Activated CD8-positive, alpha-beta memory T cell treated with anti-CD3 and anti-CD28 coated beads, Interleukin-2, amount 10 ng/mL, durations not matched to agents 7 days and 5 days (primary cell): ENCODE measurements at regions not wholly inside any gene's neighbourhood (a gene's known extent, or its start where the extent isn't known, plus 50 kb on each side); places are given as distances from the start of the nearest gene placed in this dataset.

ENCODE experiments used
- ATAC-seq: fragments of 150-1000 bp; cut with Tn5 transposase; one replicate; pipeline ENCODE4 v1.10.0; 2021; ENCODE audit warnings: moderate library complexity
- CTCF ChIA-PET: fragments of 350-600 bp; sonication (Branson Sonifier 250); formaldehyde crosslinking; loops from one replicate; lab custom pipeline; 2021; ENCODE audit warnings: antibody characterized with exemption; lab: Charles Lee
- DNase-seq: peaks from one replicate; pipeline ENCODE4 v3.0.0-alpha.2; 2020
- H3K27ac Mint-ChIP-seq: one replicate; pipeline ENCODE4 v1.8.0; 2021; ENCODE audit warnings: mild to moderate bottlenecking, mixed read lengths
- H3K27me3 Mint-ChIP-seq: one replicate; pipeline ENCODE4 v1.8.0; 2021; ENCODE audit warnings: mixed read lengths
- H3K36me3 Mint-ChIP-seq: one replicate; pipeline ENCODE4 v1.8.0; 2021; ENCODE audit warnings: mild to moderate bottlenecking, mixed read lengths
- H3K4me1 Mint-ChIP-seq: one replicate; pipeline ENCODE4 v1.8.0; 2021; ENCODE audit warnings: mixed read lengths
- H3K4me3 Mint-ChIP-seq: one replicate; pipeline ENCODE4 v1.8.0; 2021; ENCODE audit warnings: mild to moderate bottlenecking, moderate library complexity, mixed read lengths
- H3K9me3 Mint-ChIP-seq: one replicate; pipeline ENCODE4 v1.8.0; 2022; ENCODE audit warnings: low read depth, mixed read lengths

DNA sequence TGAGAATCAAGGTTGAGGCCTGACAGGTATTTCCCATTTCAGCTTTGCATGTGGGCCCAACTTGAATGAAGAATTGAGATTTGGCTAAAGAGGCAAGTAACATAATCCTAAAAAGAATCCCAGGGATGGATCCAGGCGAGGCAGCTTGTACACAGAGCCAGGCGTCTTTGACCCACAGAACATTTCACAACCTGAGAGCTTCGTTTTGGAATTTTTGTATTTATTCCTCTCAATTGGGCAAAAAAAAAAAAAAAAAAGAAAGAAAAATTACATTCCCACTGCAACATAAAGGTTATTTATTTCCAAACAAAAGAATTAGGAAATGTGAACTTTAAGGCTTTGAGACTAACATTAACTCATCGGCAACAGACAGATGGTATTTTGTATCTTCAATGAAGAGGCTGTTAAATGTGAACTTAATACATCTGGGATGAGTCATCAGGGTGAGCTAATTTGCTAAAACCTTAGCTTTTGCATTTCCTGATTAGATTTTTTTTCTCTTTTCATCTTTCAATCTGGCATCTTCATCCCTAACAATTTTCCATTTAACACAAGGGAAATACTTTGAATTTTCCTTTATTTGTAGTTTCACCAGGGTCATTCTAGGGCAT is 478.5 kb upstream of the TNP1 start:
- DNase-seq (no peak), ATAC-seq (no peak)
- H3K36me3 Mint-ChIP-seq: no peaks in the 10 kb centered on the region
- H3K9me3 Mint-ChIP-seq: no peaks in the 10 kb centered on the region
- no peak overlapping the region for H3K27ac Mint-ChIP-seq
- CTCF ChIA-PET: no interaction called here
- no peaks in the 10 kb centered on the region for H3K27me3 Mint-ChIP-seq
- H3K4me3 Mint-ChIP-seq: no peak overlapping the region
- no peaks in the 10 kb centered on the region for H3K4me1 Mint-ChIP-seq

DNA sequence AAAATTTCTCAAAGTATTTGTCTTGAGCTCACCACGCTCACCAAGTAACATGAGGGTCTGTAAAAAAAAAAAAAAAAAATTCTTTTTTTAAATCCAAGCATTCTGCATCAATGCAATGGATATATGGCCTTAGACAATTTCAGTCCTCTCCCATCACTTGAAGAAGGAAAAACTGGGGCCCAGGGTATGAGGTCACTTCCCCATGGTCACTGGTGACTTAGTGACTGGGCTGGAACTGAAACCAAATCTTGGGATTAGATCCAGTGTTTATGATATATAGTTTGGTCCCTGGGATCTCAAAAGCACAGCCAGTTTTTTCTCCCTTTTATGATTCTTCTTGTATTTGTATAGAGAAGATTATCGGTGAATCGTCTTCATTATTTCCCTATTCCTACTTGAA is 477.9 kb upstream of the TNP1 start:
- Mint-ChIP-seq H3K4me3 (no peak overlapping the region), H3K27me3 (no peaks in the 10 kb centered on the region), H3K4me1 (no peaks in the 10 kb centered on the region), H3K36me3 (no peaks in the 10 kb centered on the region), H3K9me3 (no peaks in the 10 kb centered on the region), H3K27ac (no peak overlapping the region)
- CTCF ChIA-PET: no interaction called here
- no peak for DNase-seq
- ATAC-seq: no peak

DNA sequence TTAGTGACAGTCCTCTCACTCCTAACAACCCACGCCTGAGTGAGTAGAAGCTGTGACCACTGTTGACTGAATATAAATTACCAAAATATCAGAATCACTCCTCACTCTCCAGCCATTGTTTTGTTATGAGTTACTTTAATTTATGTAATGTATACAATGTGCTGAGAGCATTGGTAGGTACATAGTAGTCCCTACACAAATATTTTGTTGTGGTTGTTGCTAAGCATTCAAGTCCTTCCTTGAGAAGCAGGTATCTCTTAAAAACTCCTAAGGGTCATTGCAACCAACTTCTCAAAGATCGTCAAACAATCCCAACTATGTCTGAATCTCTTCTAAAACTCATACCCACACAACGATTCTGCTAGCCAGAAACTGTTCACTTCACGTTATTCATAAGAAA is 476.8 kb upstream of the TNP1 start:
- no peaks in the 10 kb centered on the region for H3K4me1 Mint-ChIP-seq
- no peak overlapping the region for H3K27ac Mint-ChIP-seq
- H3K9me3 Mint-ChIP-seq: no peaks in the 10 kb centered on the region
- CTCF ChIA-PET: no interaction called here
- DNase-seq (no peak), ATAC-seq (no peak)
- no peak overlapping the region for H3K4me3 Mint-ChIP-seq
- no peaks in the 10 kb centered on the region for H3K36me3 Mint-ChIP-seq
- H3K27me3 Mint-ChIP-seq: no peaks in the 10 kb centered on the region

DNA sequence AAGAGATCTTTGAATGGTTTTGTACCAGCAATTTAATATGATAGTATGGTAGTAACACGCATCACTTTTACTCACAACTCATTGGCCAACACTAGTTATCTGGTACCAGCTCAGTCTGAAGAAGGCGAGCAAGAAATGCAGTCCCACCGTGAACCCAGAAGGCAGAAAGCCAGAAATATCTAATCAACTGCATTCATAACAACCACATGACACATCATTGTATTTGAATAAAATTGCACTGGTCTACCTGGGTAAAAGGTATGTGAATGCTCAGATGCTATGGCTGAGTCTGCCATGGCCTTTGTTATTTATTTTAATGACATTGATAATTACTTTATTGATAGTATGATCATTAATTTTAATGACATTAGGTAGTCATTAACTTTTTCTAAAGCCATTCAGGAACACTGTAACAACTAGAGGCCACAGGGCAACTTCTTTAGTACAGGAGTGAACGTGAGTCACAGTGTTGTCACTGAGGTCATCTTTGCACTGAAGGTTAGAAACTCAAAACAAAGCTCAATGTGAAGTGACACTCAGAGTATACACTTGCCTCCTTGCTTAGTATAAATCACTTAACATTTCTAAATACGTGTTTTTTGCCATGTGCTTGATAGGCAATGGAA is 475.6 kb upstream of the TNP1 start:
- H3K4me1 Mint-ChIP-seq: no peaks in the 10 kb centered on the region
- H3K9me3 Mint-ChIP-seq: no peaks in the 10 kb centered on the region
- H3K27me3 Mint-ChIP-seq: no peaks in the 10 kb centered on the region
- no peak overlapping the region for H3K27ac Mint-ChIP-seq
- H3K36me3 Mint-ChIP-seq: no peaks in the 10 kb centered on the region
- CTCF ChIA-PET: no interaction called here
- DNase-seq: no peak
- no peak overlapping the region for H3K4me3 Mint-ChIP-seq
- no peak for ATAC-seq

DNA sequence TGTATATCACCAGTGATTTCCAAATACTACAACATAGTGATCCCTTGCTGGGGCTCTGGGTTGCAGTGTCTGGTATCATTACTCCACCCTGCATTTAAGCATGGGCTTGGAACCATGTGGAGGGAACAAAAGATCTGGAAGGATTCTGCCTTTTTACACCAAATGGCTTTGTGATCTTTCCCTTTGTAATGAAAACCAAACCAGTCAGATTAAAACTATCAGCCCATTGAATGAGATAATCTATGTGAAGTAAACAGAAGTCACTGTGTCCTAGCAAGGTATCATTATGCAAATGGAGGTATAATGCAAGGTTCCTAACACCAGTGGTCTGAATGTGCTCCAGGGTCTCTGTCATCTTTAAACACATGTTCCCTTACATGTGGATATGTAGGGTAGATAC is 474.7 kb upstream of the TNP1 start:
- Mint-ChIP-seq H3K27ac (no peak overlapping the region), H3K4me3 (no peak overlapping the region), H3K9me3 (no peaks in the 10 kb centered on the region), H3K4me1 (no peaks in the 10 kb centered on the region), H3K36me3 (no peaks in the 10 kb centered on the region), H3K27me3 (no peaks in the 10 kb centered on the region)
- ATAC-seq: no peak
- no peak for DNase-seq
- CTCF ChIA-PET: no interaction called here

DNA sequence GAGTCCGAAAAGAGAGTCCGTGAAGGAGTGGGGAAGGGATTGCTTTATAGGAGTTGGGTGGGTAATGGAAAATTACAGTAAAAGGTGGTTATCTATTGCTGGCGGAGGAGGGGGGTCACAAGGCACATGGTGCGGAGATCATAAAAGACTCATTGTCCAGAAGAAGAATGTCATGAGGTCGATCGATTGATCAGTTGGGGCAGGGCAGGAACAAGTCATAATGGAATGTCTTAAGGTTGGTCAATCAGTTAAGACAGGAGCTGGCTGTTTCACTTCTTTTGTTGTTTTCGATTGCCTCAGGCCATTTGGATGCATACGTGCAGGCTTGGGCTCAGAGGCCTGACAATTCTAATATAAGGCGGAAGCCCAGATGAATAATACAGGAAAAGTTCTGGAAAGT is 473.0 kb upstream of the TNP1 start:
- Mint-ChIP-seq H3K36me3 (no peaks in the 10 kb centered on the region), H3K27me3 (no peaks in the 10 kb centered on the region), H3K4me3 (no peak overlapping the region), H3K9me3 (no peaks in the 10 kb centered on the region), H3K4me1 (no peaks in the 10 kb centered on the region), H3K27ac (no peak overlapping the region)
- ATAC-seq: no peak
- CTCF ChIA-PET: no interaction called here
- DNase-seq: no peak

GRCh38 chr2:217332417-217332791 is 472.5 kb upstream of the TNP1 start:
- Mint-ChIP-seq H3K9me3 (no peaks in the 10 kb centered on the region), H3K27me3 (no peaks in the 10 kb centered on the region), H3K36me3 (no peaks in the 10 kb centered on the region), H3K4me3 (no peak overlapping the region), H3K4me1 (no peaks in the 10 kb centered on the region), H3K27ac (no peak overlapping the region)
- CTCF ChIA-PET: no interaction called here
- no peak for ATAC-seq
- no peak for DNase-seq

GRCh38 chr2:217331523-217332416 is 471.9 kb upstream of the TNP1 start:
- H3K36me3 Mint-ChIP-seq: no peaks in the 10 kb centered on the region
- no peaks in the 10 kb centered on the region for H3K9me3 Mint-ChIP-seq
- ATAC-seq (no peak), DNase-seq (no peak)
- H3K4me1 Mint-ChIP-seq: no peaks in the 10 kb centered on the region
- H3K4me3 Mint-ChIP-seq: no peak overlapping the region
- CTCF ChIA-PET: no interaction called here
- no peak overlapping the region for H3K27ac Mint-ChIP-seq
- no peaks in the 10 kb centered on the region for H3K27me3 Mint-ChIP-seq

- no peak for ATAC-seq
- Mint-ChIP-seq H3K27me3 (no peaks in the 10 kb centered on the region), H3K9me3 (no peaks in the 10 kb centered on the region), H3K4me1 (no peaks in the 10 kb centered on the region), H3K36me3 (no peaks in the 10 kb centered on the region), H3K4me3 (no peak overlapping the region), H3K27ac (no peak overlapping the region)
- CTCF ChIA-PET: no interaction called here
- no peak for DNase-seq
Observed at GRCh38 chr2:217330647-217331046, 470.8 kb upstream of the TNP1 start.

DNA sequence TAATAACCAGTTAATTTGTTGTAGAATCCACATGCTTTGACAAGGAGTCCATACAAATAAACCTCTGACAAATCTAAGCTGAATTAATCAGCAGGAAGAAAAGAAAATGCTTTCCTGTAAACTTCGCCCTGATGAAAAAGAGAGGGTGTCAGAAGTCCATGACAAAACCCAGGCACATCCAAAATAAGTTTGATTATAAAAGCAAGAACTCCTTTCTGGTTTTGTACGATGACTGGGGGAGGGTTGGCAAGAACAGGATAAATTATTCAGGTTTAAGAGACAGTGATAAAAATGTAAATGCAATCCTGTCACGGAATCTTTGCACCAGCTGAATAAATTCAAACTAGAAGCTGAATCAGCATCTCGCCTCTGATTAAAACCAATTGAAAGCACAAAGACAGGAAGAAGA is 469.2 kb upstream of the TNP1 start:
- DNase-seq (no peak), ATAC-seq (no peak)
- CTCF ChIA-PET: no interaction called here
- Mint-ChIP-seq H3K27ac (no peak overlapping the region), H3K4me1 (no peaks in the 10 kb centered on the region), H3K9me3 (peaks cover 2% of the 10 kb centered on the region), H3K4me3 (no peak overlapping the region), H3K36me3 (no peaks in the 10 kb centered on the region), H3K27me3 (no peaks in the 10 kb centered on the region)

GRCh38 chr2:217328622-217328978 is 468.7 kb upstream of the TNP1 start:
- H3K4me3 Mint-ChIP-seq: no peak overlapping the region
- no peak for DNase-seq
- CTCF ChIA-PET: no interaction called here
- no peak overlapping the region for H3K27ac Mint-ChIP-seq
- H3K9me3 Mint-ChIP-seq: peaks cover 6% of the 10 kb centered on the region
- H3K4me1 Mint-ChIP-seq: no peaks in the 10 kb centered on the region
- H3K36me3 Mint-ChIP-seq: no peaks in the 10 kb centered on the region
- no peak for ATAC-seq
- no peaks in the 10 kb centered on the region for H3K27me3 Mint-ChIP-seq

DNA sequence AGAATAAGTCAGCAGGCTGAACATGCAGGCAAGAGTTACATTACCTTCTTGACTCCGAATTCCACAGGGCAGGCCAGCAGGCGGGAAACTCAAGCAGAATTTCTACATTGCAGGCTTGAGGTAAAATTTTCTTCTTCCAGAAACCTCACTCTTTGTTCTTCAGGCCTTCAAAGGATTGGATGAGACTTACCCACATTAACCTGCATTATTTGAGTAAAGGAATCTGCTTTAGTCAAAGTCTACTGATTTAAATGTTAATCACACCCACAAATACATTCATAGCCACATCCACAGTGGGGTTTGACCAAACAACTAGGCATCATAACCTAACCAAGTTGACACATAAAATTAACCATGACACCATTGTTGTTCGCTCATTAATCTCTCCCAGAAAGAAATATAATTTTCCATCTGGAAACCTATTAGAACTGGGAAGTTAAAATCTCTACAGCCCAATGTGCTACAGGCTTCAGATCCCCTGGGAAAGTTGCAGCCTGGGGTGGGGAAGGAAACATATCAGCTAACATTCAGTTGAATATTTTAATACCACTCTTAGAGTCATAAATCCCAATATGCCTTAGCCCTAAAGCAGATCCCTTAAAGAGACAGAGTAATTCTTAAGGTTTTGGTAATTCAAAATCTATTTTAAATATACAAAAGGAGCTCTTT is 468.2 kb upstream of the TNP1 start:
- no peaks in the 10 kb centered on the region for H3K4me1 Mint-ChIP-seq
- no peak overlapping the region for H3K4me3 Mint-ChIP-seq
- no peak for ATAC-seq
- H3K27ac Mint-ChIP-seq: no peak overlapping the region
- H3K36me3 Mint-ChIP-seq: no peaks in the 10 kb centered on the region
- H3K27me3 Mint-ChIP-seq: no peaks in the 10 kb centered on the region
- CTCF ChIA-PET: no interaction called here
- peaks cover 6% of the 10 kb centered on the region for H3K9me3 Mint-ChIP-seq
- DNase-seq: no peak

DNA sequence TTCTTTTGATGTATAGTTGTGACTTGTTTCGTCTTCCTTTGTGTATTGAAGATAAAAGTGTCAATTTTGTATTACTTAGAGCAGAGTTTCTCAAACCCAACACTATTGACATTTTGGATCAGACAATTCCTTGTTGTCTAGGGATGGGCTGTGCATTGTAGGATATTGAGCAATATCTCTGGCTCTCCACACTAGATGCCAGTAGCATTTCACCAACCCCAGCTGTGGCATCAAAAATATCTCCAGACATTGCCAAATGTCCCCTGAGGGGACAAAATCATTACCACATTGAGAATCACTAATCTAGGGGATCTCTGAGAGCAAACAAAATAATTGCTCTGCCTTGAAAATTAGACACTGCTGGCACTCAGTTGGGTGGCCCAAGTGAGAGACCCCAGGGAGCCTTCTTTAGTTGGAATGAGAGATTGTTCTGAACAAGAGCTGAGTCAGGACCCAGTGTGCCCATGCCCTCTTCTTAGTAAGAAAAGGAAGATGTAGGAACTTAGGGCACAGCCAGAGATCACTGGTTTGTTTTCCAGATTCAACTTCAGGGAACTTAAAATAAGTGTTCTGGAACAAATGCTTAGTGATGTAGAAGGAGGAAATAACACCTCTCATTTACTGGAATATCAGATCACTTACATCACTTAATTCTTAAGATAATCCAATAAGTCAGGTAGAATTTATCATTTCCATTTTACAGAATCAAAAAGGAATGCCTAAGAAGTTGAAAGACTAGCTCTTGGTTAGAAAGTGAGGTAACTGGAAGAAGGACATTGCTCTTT is 466.6 kb upstream of the TNP1 start:
- H3K36me3 Mint-ChIP-seq: no peaks in the 10 kb centered on the region
- no peak for ATAC-seq
- H3K27ac Mint-ChIP-seq: no peak overlapping the region
- H3K27me3 Mint-ChIP-seq: no peaks in the 10 kb centered on the region
- DNase-seq: no peak
- H3K9me3 Mint-ChIP-seq: peaks cover 6% of the 10 kb centered on the region
- CTCF ChIA-PET: no interaction called here
- no peaks in the 10 kb centered on the region for H3K4me1 Mint-ChIP-seq
- H3K4me3 Mint-ChIP-seq: no peak overlapping the region
